ENCODE measurements at regions not wholly inside any gene's neighbourhood (a gene's known extent, or its start where the extent isn't known, plus 50 kb on each side); places are given as distances from the start of the nearest gene placed in this dataset.

DNA sequence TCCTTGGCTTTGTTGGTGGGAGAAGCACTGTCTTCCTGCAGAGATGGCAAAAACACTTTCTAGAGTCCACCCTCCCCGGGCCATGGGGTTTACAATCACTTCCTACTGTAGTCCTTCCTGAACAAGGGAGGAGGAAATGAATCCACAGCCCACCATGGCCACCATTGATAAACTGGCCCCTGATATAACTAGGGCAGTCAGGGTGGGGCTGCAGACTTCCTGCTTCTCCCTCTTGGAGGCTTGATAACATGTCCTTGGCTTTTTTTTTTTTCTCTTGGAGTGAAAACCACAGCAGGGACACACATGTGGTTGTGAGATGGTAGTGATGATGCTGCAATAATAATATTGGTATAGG is 437.8 kb downstream of the ZNF521 start:
- H3K36me3 ChIP-seq (ENCODE audit: control insufficient read depth in 2 of 4, insufficient read depth in 4 of 4, low read length in 3 of 4), result no peaks in the 10 kb centered on the region
- H2BK12ac ChIP-seq (ENCODE audit: low read depth, low read length), result no peak overlapping the region; the same call in 1 of the 2 replicates
- no peak overlapping the region for H3K4ac ChIP-seq (replicated peaks; ENCODE audit: insufficient read length, low read depth, low read length)
- H3K4me2 ChIP-seq (ENCODE audit: insufficient read depth in 1 of 2, low read depth in 2 of 2, low read length in 2 of 2), result no peak overlapping the region
- POLR2A ChIA-PET (ENCODE audit: partially characterized antibody), result no interaction called here
- H3K9me3 ChIP-seq (ENCODE audit: insufficient read depth in 2 of 2, low read depth in 1 of 2, low read length in 1 of 2), result no peaks in the 10 kb centered on the region
- H3K18ac ChIP-seq (ENCODE audit: extremely low read depth, low read length), result no peak overlapping the region
- no peak overlapping the region for H3K9ac ChIP-seq (replicated peaks in 1 of 4; ENCODE audit: extremely low read depth in 1 of 4, low read depth in 3 of 4, low read length in 3 of 4)
- no peak overlapping the region for H2BK15ac ChIP-seq (ENCODE audit: low read length)
- FAIRE-seq, result no peak
- no peak overlapping the region for H3K23ac ChIP-seq (ENCODE audit: insufficient read length)
- TF ChIP-seq POLR2A (IDR thresholded peaks at IDR 0.05; ENCODE audit: control extremely low read depth in 1 of 2, low read depth in 2 of 2, low read length in 2 of 2), result no peak
- TF ChIP-seq TCF12 (IDR thresholded peaks at IDR 0.05; ENCODE audit: low read depth, low read length), result no peak
- no peak for TF ChIP-seq EZH2 (IDR thresholded peaks at IDR 0.05; ENCODE audit: low read depth, low read length, severe bottlenecking)
- no peak for TF ChIP-seq CEBPB (IDR thresholded peaks at IDR 0.05; ENCODE audit: low read depth, low read length)
- TF ChIP-seq KDM1A (IDR thresholded peaks at IDR 0.05; ENCODE audit: borderline replicate concordance, low read length), result no peak
- 100% methylated on average over 1 of the region's 1 CpG; no CpG with 5 or more reads in 1 of the 2 experiments for WGBS, 2 experiments (ENCODE audit: extremely low coverage in 1 of 2, insufficient coverage in 1 of 2, insufficient read length in 1 of 2, insufficient replicate concordance in 2 of 2, low coverage in 1 of 2, low lambda C conversion rate in 2 of 2, missing lambda C conversion rate in 1 of 2)
- H2AK5ac ChIP-seq (ENCODE audit: low read depth, low read length), result no peak overlapping the region
- H3K23me2 ChIP-seq (ENCODE audit: low read depth, low read length), result no peaks in the 10 kb centered on the region
- no peak overlapping the region for H3K14ac ChIP-seq (ENCODE audit: insufficient read length)
- no peak overlapping the region for H4K8ac ChIP-seq (ENCODE audit: extremely low read depth, insufficient read depth, low read length)
- H3K27ac ChIP-seq (ENCODE audit: low read depth, low read length), result no peak overlapping the region
- no peak overlapping the region for H4K5ac ChIP-seq (ENCODE audit: insufficient read length, low read depth, low read length)
- H4K91ac ChIP-seq (replicated peaks; ENCODE audit: insufficient read length, low read length), result no peak overlapping the region
- no peaks in the 10 kb centered on the region for H4K20me1 ChIP-seq (replicated peaks in 1 of 2; ENCODE audit: control insufficient read depth in 1 of 2, insufficient read depth in 2 of 2, low read length in 2 of 2)
- H2AFZ ChIP-seq (ENCODE audit: low read length), result peak overlapping the region; percentile 59; the same call in 1 of the 2 replicates
- no peaks in the 10 kb centered on the region for H3K79me2 ChIP-seq (ENCODE audit: control insufficient read depth in 1 of 2, insufficient read depth in 2 of 2, low read length in 2 of 2)
- H2BK20ac ChIP-seq (ENCODE audit: low read length), result no peak overlapping the region
- H2BK5ac ChIP-seq (ENCODE audit: low read depth, low read length), result no peak overlapping the region
- H3K56ac ChIP-seq (replicated peaks; ENCODE audit: insufficient read length, low read depth, low read length), result no peak overlapping the region
- H3K4me3 ChIP-seq (ENCODE audit: extremely low read depth in 1 of 4, insufficient read depth in 2 of 4, low read depth in 3 of 4, low read length in 4 of 4), result no peak overlapping the region
- H2BK120ac ChIP-seq (replicated peaks; ENCODE audit: low read depth, low read length), result no peak overlapping the region
- peaks cover 0 to 11% (median 2%) of the 10 kb centered on the region in 4 experiments; a peak in 5 of 7 replicates for H3K4me1 ChIP-seq (replicated peaks in 1 of 4; ENCODE audit: control insufficient read depth in 3 of 4, insufficient read depth in 4 of 4, low read length in 3 of 4)
- no peak for DNase-seq (ENCODE audit: low read depth in 1 of 2, low spot score in 2 of 2)
- no peaks in the 10 kb centered on the region for H3K79me1 ChIP-seq (ENCODE audit: low read depth, low read length)
- H3K27me3 ChIP-seq (replicated peaks in 1 of 4; ENCODE audit: control insufficient read depth in 3 of 4, extremely low read depth in 1 of 4, insufficient read depth in 3 of 4, low read length in 3 of 4), result no peaks in the 10 kb centered on the region
- CTCF ChIA-PET (ENCODE audit: partially characterized antibody), result no interaction called here
